ENCODE measurements at regions not wholly inside any gene's neighbourhood (a gene's known extent, or its start where the extent isn't known, plus 50 kb on each side); places are given as distances from the start of the nearest gene placed in this dataset.

GRCh38 chrX:40966213-40966820 is 118.9 kb upstream of the USP9X start:
- H3K27me3 ChIP-seq (ENCODE audit: control insufficient read depth in 1 of 2, insufficient read depth in 1 of 2, low read length in 2 of 2), result peaks cover 0 to 11% of the 10 kb centered on the region in 2 experiments
- H3K27ac ChIP-seq (ENCODE audit: low read length, poor library complexity, severe bottlenecking), result no peak overlapping the region
- H3K4me2 ChIP-seq (ENCODE audit: low read length, poor library complexity, severe bottlenecking), result no peak overlapping the region
- H3K4me3 ChIP-seq (ENCODE audit: insufficient read depth in 1 of 2, low read depth in 1 of 2, low read length in 2 of 2), result no peak overlapping the region
- H2BK15ac ChIP-seq (ENCODE audit: low read depth, poor library complexity, severe bottlenecking), result no peak overlapping the region
- no peak overlapping the region for H3K18ac ChIP-seq (ENCODE audit: low read depth in 1 of 2, low read length in 2 of 2)
- H3K23ac ChIP-seq (ENCODE audit: low read length in 2 of 2), result no peak overlapping the region
- no peak overlapping the region for H3K14ac ChIP-seq (ENCODE audit: low read length in 2 of 2)
- no peak for DNase-seq
- H4K91ac ChIP-seq (ENCODE audit: low read length), result no peak overlapping the region
- H3K36me3 ChIP-seq (ENCODE audit: control insufficient read depth in 1 of 2, insufficient read depth in 2 of 2, low read depth in 1 of 2, low read length in 2 of 2), result no peaks in the 10 kb centered on the region
- no peak overlapping the region for H2BK120ac ChIP-seq (ENCODE audit: low read depth, low read length)
- no peak overlapping the region for H4K8ac ChIP-seq (ENCODE audit: low read length)
- no peak overlapping the region for H3K9ac ChIP-seq (ENCODE audit: low read length)
- no peak overlapping the region for H2BK5ac ChIP-seq (ENCODE audit: low read depth, low read length, poor library complexity, severe bottlenecking)
- H3K9me3 ChIP-seq (ENCODE audit: control insufficient read depth, low read length), result peaks cover 10% of the 10 kb centered on the region
- no peak overlapping the region for H2AK5ac ChIP-seq (ENCODE audit: low read length, severe bottlenecking)
- no peak overlapping the region for H3K4ac ChIP-seq (ENCODE audit: low read depth in 1 of 2, low read length in 2 of 2)
- 89% methylated on average over 6 of the region's 6 CpGs for WGBS
- H3K79me1 ChIP-seq (replicated peaks; ENCODE audit: low read length, poor library complexity, severe bottlenecking), result no peaks in the 10 kb centered on the region
- no peaks in the 10 kb centered on the region for H3K4me1 ChIP-seq (ENCODE audit: control insufficient read depth, insufficient read depth, low read depth, low read length)
- H2BK12ac ChIP-seq (ENCODE audit: low read length in 2 of 2), result no peak overlapping the region
- H2AFZ ChIP-seq (ENCODE audit: low read depth, low read length), result no peak overlapping the region

DNA sequence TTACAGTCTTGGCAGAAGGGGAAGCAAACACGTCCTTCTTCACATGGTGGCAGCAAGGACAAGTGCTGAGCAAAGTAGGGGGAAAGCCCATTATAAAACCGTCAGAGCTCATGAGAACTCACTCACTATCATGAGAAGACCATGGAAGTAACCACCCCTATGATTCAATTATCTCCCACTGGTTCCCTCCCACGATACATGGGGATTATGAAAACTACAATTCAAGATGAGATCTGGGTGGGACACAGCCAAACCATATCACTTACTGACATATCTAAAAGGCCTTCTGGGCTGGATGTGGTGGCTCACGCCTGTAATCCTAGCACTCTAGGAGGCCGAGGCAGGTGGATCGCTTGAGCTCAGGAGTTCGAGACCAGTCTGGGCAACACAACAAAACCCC is 117.1 kb upstream of the USP9X start:
- Histone ChIP-seq H3K18ac (ENCODE audit: low read depth in 1 of 2, low read length in 2 of 2) (no peak overlapping the region), H2AK5ac (ENCODE audit: low read length, severe bottlenecking) (no peak overlapping the region), H3K79me1 (replicated peaks; ENCODE audit: low read length, poor library complexity, severe bottlenecking) (no peaks in the 10 kb centered on the region), H3K27ac (ENCODE audit: low read length, poor library complexity, severe bottlenecking) (no peak overlapping the region), H3K23ac (ENCODE audit: low read length in 2 of 2) (no peak overlapping the region), H2BK5ac (ENCODE audit: low read depth, low read length, poor library complexity, severe bottlenecking) (no peak overlapping the region), H3K27me3 (ENCODE audit: control insufficient read depth in 1 of 2, insufficient read depth in 1 of 2, low read length in 2 of 2) (peaks cover 0 to 23% of the 10 kb centered on the region in 2 experiments), H4K91ac (ENCODE audit: low read length) (no peak overlapping the region), H3K9me3 (ENCODE audit: control insufficient read depth, low read length) (peaks cover 16% of the 10 kb centered on the region), H2BK15ac (ENCODE audit: low read depth, poor library complexity, severe bottlenecking) (no peak overlapping the region), H3K4me1 (ENCODE audit: control insufficient read depth, insufficient read depth, low read depth, low read length) (no peaks in the 10 kb centered on the region), H4K8ac (ENCODE audit: low read length) (no peak overlapping the region), H3K4me3 (ENCODE audit: insufficient read depth in 1 of 2, low read depth in 1 of 2, low read length in 2 of 2) (no peak overlapping the region), H3K36me3 (ENCODE audit: control insufficient read depth in 1 of 2, insufficient read depth in 2 of 2, low read depth in 1 of 2, low read length in 2 of 2) (no peaks in the 10 kb centered on the region), H3K9ac (ENCODE audit: low read length) (no peak overlapping the region), H2BK120ac (ENCODE audit: low read depth, low read length) (no peak overlapping the region), H3K4me2 (ENCODE audit: low read length, poor library complexity, severe bottlenecking) (no peak overlapping the region), H3K14ac (ENCODE audit: low read length in 2 of 2) (no peak overlapping the region), H3K4ac (ENCODE audit: low read depth in 1 of 2, low read length in 2 of 2) (no peak overlapping the region), H2AFZ (ENCODE audit: low read depth, low read length) (no peak overlapping the region), H2BK12ac (ENCODE audit: low read length in 2 of 2) (no peak overlapping the region)
- DNase-seq, result no peak
- WGBS, result 93% methylated on average over 3 of the region's 7 CpGs

DNA sequence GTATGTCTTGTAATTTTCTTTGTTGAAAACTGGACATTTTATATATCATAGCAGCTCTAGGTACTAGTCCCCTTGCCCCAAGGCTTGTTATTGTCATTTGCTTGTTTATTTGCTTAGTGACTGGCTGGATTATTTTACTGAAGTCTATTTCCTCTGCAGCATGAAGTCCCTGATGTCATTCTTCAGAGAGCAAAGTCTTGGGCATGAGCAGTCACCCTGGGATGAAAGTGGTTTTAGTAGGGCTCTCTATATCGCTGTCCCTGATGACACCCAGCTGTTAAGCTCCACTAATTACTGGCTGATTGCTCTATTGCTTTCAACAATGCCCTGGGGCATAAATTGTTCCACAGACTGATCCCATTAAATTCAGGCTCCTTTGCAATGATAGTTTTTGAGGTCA is 113.5 kb upstream of the USP9X start:
- Histone ChIP-seq H3K9ac (ENCODE audit: low read length) (no peak overlapping the region), H3K27ac (ENCODE audit: low read length, poor library complexity, severe bottlenecking) (no peak overlapping the region), H2BK120ac (ENCODE audit: low read depth, low read length) (no peak overlapping the region), H2BK15ac (ENCODE audit: low read depth, poor library complexity, severe bottlenecking) (no peak overlapping the region), H3K36me3 (ENCODE audit: control insufficient read depth in 1 of 2, insufficient read depth in 2 of 2, low read depth in 1 of 2, low read length in 2 of 2) (no peaks in the 10 kb centered on the region), H3K4me1 (ENCODE audit: control insufficient read depth, insufficient read depth, low read depth, low read length) (no peaks in the 10 kb centered on the region), H2BK5ac (ENCODE audit: low read depth, low read length, poor library complexity, severe bottlenecking) (no peak overlapping the region), H2AFZ (ENCODE audit: low read depth, low read length) (no peak overlapping the region), H3K4ac (ENCODE audit: low read depth in 1 of 2, low read length in 2 of 2) (no peak overlapping the region), H3K9me3 (ENCODE audit: control insufficient read depth, low read length) (peaks cover 6% of the 10 kb centered on the region), H3K14ac (ENCODE audit: low read length in 2 of 2) (no peak overlapping the region), H2BK12ac (ENCODE audit: low read length in 2 of 2) (no peak overlapping the region), H4K91ac (ENCODE audit: low read length) (no peak overlapping the region), H3K4me2 (ENCODE audit: low read length, poor library complexity, severe bottlenecking) (no peak overlapping the region), H3K18ac (ENCODE audit: low read depth in 1 of 2, low read length in 2 of 2) (no peak overlapping the region), H3K23ac (ENCODE audit: low read length in 2 of 2) (no peak overlapping the region), H2AK5ac (ENCODE audit: low read length, severe bottlenecking) (no peak overlapping the region), H3K27me3 (ENCODE audit: control insufficient read depth in 1 of 2, insufficient read depth in 1 of 2, low read length in 2 of 2) (peaks cover 0 to 25% of the 10 kb centered on the region in 2 experiments), H3K4me3 (ENCODE audit: insufficient read depth in 1 of 2, low read depth in 1 of 2, low read length in 2 of 2) (no peak overlapping the region), H3K79me1 (replicated peaks; ENCODE audit: low read length, poor library complexity, severe bottlenecking) (no peaks in the 10 kb centered on the region), H4K8ac (ENCODE audit: low read length) (no peak overlapping the region)
- no CpG with 5 or more reads among the region's 1 CpG for WGBS
- DNase-seq, result peak; percentile 15

GRCh38 chrX:40973619-40974018 is 111.6 kb upstream of the USP9X start:
- Histone ChIP-seq H3K4me2 (ENCODE audit: low read length, poor library complexity, severe bottlenecking) (no peak overlapping the region), H2AK5ac (ENCODE audit: low read length, severe bottlenecking) (no peak overlapping the region), H2BK12ac (ENCODE audit: low read length in 2 of 2) (no peak overlapping the region), H3K14ac (ENCODE audit: low read length in 2 of 2) (no peak overlapping the region), H2AFZ (ENCODE audit: low read depth, low read length) (no peak overlapping the region), H4K91ac (ENCODE audit: low read length) (no peak overlapping the region), H3K4me3 (ENCODE audit: insufficient read depth in 1 of 2, low read depth in 1 of 2, low read length in 2 of 2) (no peak overlapping the region), H3K27me3 (ENCODE audit: control insufficient read depth in 1 of 2, insufficient read depth in 1 of 2, low read length in 2 of 2) (peaks cover 0 to 28% of the 10 kb centered on the region in 2 experiments), H3K9me3 (ENCODE audit: control insufficient read depth, low read length) (peaks cover 18% of the 10 kb centered on the region), H3K27ac (ENCODE audit: low read length, poor library complexity, severe bottlenecking) (no peak overlapping the region), H3K23ac (ENCODE audit: low read length in 2 of 2) (no peak overlapping the region), H3K79me1 (replicated peaks; ENCODE audit: low read length, poor library complexity, severe bottlenecking) (no peaks in the 10 kb centered on the region), H2BK120ac (ENCODE audit: low read depth, low read length) (no peak overlapping the region), H3K9ac (ENCODE audit: low read length) (no peak overlapping the region), H2BK15ac (ENCODE audit: low read depth, poor library complexity, severe bottlenecking) (no peak overlapping the region), H3K4ac (ENCODE audit: low read depth in 1 of 2, low read length in 2 of 2) (no peak overlapping the region), H2BK5ac (ENCODE audit: low read depth, low read length, poor library complexity, severe bottlenecking) (no peak overlapping the region), H3K4me1 (ENCODE audit: control insufficient read depth, insufficient read depth, low read depth, low read length) (no peaks in the 10 kb centered on the region), H3K36me3 (ENCODE audit: control insufficient read depth in 1 of 2, insufficient read depth in 2 of 2, low read depth in 1 of 2, low read length in 2 of 2) (no peaks in the 10 kb centered on the region), H3K18ac (ENCODE audit: low read depth in 1 of 2, low read length in 2 of 2) (no peak overlapping the region), H4K8ac (ENCODE audit: low read length) (no peak overlapping the region)
- 68% methylated on average over 3 of the region's 3 CpGs for WGBS
- no peak for DNase-seq

Measured in mesenchymal stem cell (in vitro differentiated cells and primary cell).